ENCODE measurements at regions not wholly inside any gene's neighbourhood (a gene's known extent, or its start where the extent isn't known, plus 50 kb on each side); places are given as distances from the start of the nearest gene placed in this dataset.
"Not testable (repeated sequence)": the region's sequence is repeated elsewhere in the genome, so short reads cannot be mapped to it uniquely, and the experiment has no call there.

- no peak overlapping the region for H3K4me3 ChIP-seq (ENCODE audit: low read depth, low read length)
- TF ChIP-seq CTCF (IDR thresholded peaks at IDR 0.05; ENCODE audit: borderline replicate concordance, insufficient read depth, low read depth, low read length) = no peak
Observed at GRCh38 chr14:49050822-49051221, 535.4 kb downstream of the RPS29 start.

- H3K4me3 ChIP-seq (ENCODE audit: low read depth, low read length) = no peak overlapping the region
- no peak for TF ChIP-seq CTCF (IDR thresholded peaks at IDR 0.05; ENCODE audit: borderline replicate concordance, insufficient read depth, low read depth, low read length)
Observed at GRCh38 chr14:49049711-49050110, 536.5 kb downstream of the RPS29 start.

GRCh38 chr14:49044981-49045380, 541.2 kb downstream of the RPS29 start:
- H3K4me3 ChIP-seq (ENCODE audit: low read depth, low read length) = no peak overlapping the region
- no peak for TF ChIP-seq CTCF (IDR thresholded peaks at IDR 0.05; ENCODE audit: borderline replicate concordance, insufficient read depth, low read depth, low read length)

- TF ChIP-seq CTCF (IDR thresholded peaks at IDR 0.05; ENCODE audit: borderline replicate concordance, insufficient read depth, low read depth, low read length) = no peak
- no peak overlapping the region for H3K4me3 ChIP-seq (ENCODE audit: low read depth, low read length)
Observed at GRCh38 chr14:49036984-49037516, 549.1 kb downstream of the RPS29 start.

- no peak for TF ChIP-seq CTCF (IDR thresholded peaks at IDR 0.05; ENCODE audit: borderline replicate concordance, insufficient read depth, low read depth, low read length)
- no peak overlapping the region for H3K4me3 ChIP-seq (ENCODE audit: low read depth, low read length)
Observed at GRCh38 chr14:49036266-49036665, 549.9 kb downstream of the RPS29 start.

GRCh38 chr14:49033131-49033530, 553.0 kb downstream of the RPS29 start:
- no peak for TF ChIP-seq CTCF (IDR thresholded peaks at IDR 0.05; ENCODE audit: borderline replicate concordance, insufficient read depth, low read depth, low read length)
- H3K4me3 ChIP-seq (ENCODE audit: low read depth, low read length) = no peak overlapping the region

- H3K4me3 ChIP-seq (ENCODE audit: low read depth, low read length) = not testable (repeated sequence)
Observed at GRCh38 chr14:49031710-49032109, 554.5 kb downstream of the RPS29 start.
